ENCODE measurements at regions not wholly inside any gene's neighbourhood (a gene's known extent, or its start where the extent isn't known, plus 50 kb on each side); places are given as distances from the start of the nearest gene placed in this dataset.

DNA sequence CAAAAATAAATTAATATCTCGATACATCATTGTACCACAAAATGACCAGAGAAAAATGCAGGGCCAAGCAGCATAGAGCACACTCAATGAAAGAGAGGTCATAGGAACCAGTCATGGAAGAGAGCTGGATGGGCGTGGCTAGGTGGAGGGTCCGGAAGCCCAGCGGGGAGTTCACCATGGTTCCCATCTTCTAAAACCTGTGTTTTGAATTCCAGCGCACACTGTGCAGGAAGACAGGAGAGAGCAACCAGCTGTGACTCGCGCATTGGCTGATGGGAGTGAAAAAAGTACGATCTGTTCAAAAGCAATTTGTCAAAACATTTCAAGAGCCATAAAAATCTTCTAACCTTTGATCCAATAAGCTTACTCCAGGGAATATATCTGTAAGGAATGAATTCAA, 125.2 kb upstream of the NANOS1 start:
- no peak for TF ChIP-seq POLR2A (IDR thresholded peaks at IDR 0.05; ENCODE audit: low read length)
- TF ChIP-seq GATA1 (IDR thresholded peaks at IDR 0.05; ENCODE audit: low read depth, low read length), result no peak
- DNase-seq, result no peak

DNA sequence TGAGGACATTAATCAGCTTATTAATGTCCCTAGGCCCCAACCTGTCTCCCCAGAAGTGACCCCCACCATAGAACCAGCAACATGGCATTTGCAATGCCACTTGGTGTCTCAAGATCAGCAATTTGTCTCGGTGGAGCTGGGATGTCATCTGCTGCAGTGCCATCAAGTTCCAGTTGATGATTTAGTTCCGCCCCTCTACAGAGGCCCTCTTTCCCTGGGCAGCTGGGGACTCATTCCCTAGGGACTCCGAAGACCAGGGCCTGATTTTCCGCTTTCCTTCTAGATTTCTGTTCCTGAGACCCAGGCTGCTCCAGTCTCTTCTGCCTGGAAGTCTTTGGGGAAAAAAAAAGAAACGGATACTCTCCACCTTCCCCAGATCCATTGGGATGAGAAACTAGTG, 122.5 kb upstream of the NANOS1 start:
- no peak for TF ChIP-seq GATA1 (IDR thresholded peaks at IDR 0.05; ENCODE audit: low read depth, low read length)
- no peak for TF ChIP-seq POLR2A (IDR thresholded peaks at IDR 0.05; ENCODE audit: low read length)
- DNase-seq, result no peak

DNA sequence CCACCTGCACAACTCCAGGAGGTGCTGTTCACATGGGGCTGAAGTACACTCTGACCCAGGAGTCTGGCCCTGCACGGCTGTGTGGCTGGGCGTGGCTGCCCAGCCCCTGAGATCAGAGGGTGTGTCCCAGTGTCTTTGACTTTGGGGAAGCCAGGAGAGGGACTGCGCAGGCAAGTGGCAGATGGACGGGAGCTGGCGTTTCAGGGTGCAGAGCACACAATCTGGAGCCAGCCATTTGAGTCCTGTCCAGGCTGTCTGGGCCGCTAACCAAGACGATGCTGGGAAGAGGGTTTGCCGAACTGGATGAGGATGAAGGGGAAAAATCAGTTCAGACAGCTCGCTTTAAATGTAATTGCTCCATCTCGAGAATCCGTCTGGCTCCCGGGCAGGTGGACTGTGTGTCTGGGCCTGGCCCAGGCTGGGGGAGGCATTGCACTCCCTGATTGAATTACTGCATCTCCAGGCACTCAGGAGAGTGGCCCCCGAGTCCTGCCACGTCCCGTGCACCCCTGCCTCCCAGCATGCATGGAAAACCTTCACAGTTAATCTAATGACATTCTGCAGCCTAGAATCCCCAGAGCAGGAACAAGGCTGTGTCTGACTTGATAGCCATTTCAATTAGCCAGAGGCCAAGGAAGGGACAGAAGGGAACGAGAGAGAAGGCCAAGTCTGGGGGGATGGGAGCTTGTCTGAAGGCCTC, 120.8 kb upstream of the NANOS1 start:
- DNase-seq, result no peak
- TF ChIP-seq GATA1 (IDR thresholded peaks at IDR 0.05; ENCODE audit: low read depth, low read length) (no peak), POLR2A (IDR thresholded peaks at IDR 0.05; ENCODE audit: low read length) (no peak)

DNA sequence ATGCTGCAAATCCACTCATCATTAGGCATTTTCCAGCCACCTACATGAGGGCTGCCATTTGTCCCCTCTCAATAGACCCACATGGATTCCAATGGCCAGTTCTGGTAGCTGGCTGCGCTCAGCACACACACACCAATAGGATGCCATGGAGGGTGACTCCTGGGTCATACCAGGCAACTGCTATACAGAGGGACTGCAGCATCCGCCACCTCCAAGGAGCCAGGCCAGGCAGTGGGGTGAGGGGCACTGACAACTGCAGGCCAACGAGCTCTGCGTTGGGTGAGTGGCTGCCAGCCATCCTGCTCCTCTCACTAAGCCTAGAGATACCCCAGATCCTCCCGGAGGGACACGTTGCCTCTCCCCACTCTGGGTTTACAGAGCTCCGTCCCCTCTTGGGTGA, 118.8 kb upstream of the NANOS1 start:
- DNase-seq, result no peak
- TF ChIP-seq GATA1 (IDR thresholded peaks at IDR 0.05; ENCODE audit: low read depth, low read length) (no peak), POLR2A (IDR thresholded peaks at IDR 0.05; ENCODE audit: low read length) (no peak)

DNA sequence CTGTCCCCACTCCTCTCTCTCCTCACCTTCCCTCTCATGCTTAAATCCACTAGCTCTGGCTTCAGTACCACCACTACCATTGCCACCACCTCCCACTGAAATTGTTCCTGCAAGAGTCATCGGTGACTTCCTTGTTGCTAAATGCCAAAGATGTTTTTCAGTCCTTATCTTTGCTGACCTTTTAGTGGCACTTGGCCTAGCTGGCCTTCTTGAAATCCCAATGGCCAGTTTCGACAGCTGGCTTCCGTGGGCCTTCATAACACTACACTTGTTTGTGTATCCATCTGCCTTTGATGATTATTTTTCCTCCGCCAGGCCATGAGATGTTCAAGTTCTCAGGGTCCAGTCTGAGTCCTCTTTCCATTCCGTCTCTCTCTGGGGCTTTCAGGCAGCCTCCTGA, 118.2 kb upstream of the NANOS1 start:
- TF ChIP-seq POLR2A (IDR thresholded peaks at IDR 0.05; ENCODE audit: low read length) (no peak), GATA1 (IDR thresholded peaks at IDR 0.05; ENCODE audit: low read depth, low read length) (no peak)
- no peak for DNase-seq

DNA sequence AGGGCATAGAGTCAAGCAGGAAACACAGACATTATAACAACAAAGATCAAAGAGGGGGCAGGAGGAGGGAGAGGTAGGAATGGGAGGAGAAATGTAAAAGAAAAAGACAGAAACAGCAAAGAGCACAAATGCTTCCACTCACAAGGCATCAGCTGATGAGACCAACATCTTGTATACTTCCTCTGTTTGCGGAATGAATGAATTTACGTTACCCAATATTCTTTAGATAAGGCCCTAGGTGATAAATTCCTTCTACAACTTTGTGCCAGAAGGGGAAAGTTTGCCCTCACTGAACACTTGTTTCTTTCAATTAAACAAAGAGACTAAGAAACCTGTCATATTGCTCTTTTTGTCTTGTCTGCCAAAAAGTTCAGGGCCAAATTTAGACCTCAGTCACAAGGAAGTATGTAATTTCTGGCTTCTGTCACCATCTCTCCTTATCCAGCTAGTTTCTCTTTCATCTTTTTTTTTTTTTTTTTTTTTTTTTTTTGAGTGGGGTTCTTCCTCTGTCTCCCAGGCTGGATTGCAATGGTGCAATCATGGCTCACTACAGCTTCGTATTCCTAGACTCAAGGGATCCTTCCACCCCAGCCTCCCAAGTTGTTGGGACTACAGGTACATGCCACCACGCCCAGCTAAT, 116.4 kb upstream of the NANOS1 start:
- TF ChIP-seq GATA1 (IDR thresholded peaks at IDR 0.05; ENCODE audit: low read depth, low read length), result no peak
- TF ChIP-seq POLR2A (IDR thresholded peaks at IDR 0.05; ENCODE audit: low read length), result no peak
- DNase-seq, result no peak

- TF ChIP-seq POLR2A (IDR thresholded peaks at IDR 0.05; ENCODE audit: low read length) (no peak), GATA1 (IDR thresholded peaks at IDR 0.05; ENCODE audit: low read depth, low read length) (no peak)
- DNase-seq, result no peak
Observed at GRCh38 chr10:118913825-118914224, 115.7 kb upstream of the NANOS1 start.

GRCh38 chr10:118914629-118915028, 114.9 kb upstream of the NANOS1 start:
- DNase-seq, result no peak
- no peak for TF ChIP-seq POLR2A (IDR thresholded peaks at IDR 0.05; ENCODE audit: low read length)
- TF ChIP-seq GATA1 (IDR thresholded peaks at IDR 0.05; ENCODE audit: low read depth, low read length), result no peak

GRCh38 chr10:118915161-118915560, 114.4 kb upstream of the NANOS1 start:
- no peak for DNase-seq
- TF ChIP-seq POLR2A (IDR thresholded peaks at IDR 0.05; ENCODE audit: low read length), result no peak
- no peak for TF ChIP-seq GATA1 (IDR thresholded peaks at IDR 0.05; ENCODE audit: low read depth, low read length)

GRCh38 chr10:118916777-118917176, 112.7 kb upstream of the NANOS1 start:
- TF ChIP-seq POLR2A (IDR thresholded peaks at IDR 0.05; ENCODE audit: low read length) (no peak), GATA1 (IDR thresholded peaks at IDR 0.05; ENCODE audit: low read depth, low read length) (no peak)
- no peak for DNase-seq

- TF ChIP-seq GATA1 (IDR thresholded peaks at IDR 0.05; ENCODE audit: low read depth, low read length) (no peak), POLR2A (IDR thresholded peaks at IDR 0.05; ENCODE audit: low read length) (no peak)
- no peak for DNase-seq
Observed at GRCh38 chr10:118917701-118918100, 111.8 kb upstream of the NANOS1 start.

- TF ChIP-seq GATA1 (IDR thresholded peaks at IDR 0.05; ENCODE audit: low read depth, low read length) (no peak), POLR2A (IDR thresholded peaks at IDR 0.05; ENCODE audit: low read length) (no peak)
- DNase-seq, result no peak
Observed at GRCh38 chr10:118918116-118918515, 111.4 kb upstream of the NANOS1 start.

DNA sequence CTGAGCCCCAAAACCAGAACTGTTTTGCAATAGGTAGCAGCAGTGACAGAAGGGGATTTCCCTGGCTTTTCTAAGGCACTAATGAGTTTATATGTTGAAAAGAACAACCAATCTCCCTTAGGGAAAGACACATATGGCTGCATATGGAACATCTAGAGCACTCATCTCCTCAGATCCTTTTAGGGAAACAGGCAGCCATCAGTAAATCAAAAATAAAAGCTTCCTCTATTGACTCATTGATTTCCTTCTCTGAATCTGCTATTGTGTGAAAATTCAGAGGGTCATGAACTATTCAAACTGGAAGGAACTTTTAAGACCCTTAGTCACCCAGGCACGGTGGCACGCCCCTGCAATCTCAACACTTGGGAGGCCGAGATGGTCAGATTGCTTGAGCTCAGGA, 110.9 kb upstream of the NANOS1 start:
- TF ChIP-seq GATA1 (IDR thresholded peaks at IDR 0.05; ENCODE audit: low read depth, low read length) (no peak), POLR2A (IDR thresholded peaks at IDR 0.05; ENCODE audit: low read length) (no peak)
- no peak for DNase-seq

DNA sequence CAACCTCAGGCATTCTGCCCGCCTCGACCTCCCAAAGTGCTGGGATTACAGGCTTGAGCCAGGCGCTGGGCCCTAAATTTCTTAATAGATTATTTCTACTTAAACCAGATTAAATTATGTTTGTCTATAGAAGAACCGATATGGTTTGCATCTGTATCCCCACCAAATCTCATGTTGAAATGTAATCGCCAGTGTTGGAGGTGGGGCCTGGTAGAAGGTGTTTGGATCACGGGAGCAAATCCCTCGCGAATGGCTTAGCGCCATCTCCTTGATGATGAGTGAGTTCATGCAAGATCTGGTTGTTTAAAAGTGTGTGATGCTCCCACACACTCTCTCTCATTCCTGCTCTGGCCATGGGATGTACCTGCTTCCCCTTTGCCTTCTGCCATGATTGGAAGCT, 109.3 kb upstream of the NANOS1 start:
- no peak for DNase-seq
- TF ChIP-seq POLR2A (IDR thresholded peaks at IDR 0.05; ENCODE audit: low read length) (no peak), GATA1 (IDR thresholded peaks at IDR 0.05; ENCODE audit: low read depth, low read length) (no peak)

DNA sequence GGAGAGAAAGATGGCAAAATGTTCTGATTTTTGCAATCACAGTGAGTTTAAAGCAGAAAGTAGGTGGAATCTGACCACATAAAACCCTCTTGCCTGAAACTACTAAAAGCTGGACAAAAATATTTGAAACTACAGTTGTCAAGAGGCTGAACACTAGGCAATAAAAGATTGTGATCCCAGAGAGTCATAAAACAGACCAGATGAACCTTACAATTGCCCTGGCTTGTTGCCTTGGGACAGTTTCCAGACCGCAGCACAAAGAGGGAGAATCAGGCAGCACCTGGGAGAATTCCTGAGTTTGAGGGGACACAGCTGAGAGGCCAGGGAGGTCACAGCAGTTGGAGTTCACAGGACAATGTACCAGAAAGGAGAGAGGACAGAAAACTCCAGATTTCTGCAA, 107.3 kb upstream of the NANOS1 start:
- no peak for TF ChIP-seq GATA1 (IDR thresholded peaks at IDR 0.05; ENCODE audit: low read depth, low read length)
- TF ChIP-seq POLR2A (IDR thresholded peaks at IDR 0.05; ENCODE audit: low read length), result no peak
- DNase-seq, result no peak

All from erythroblast (primary cell).